IPS-NIHi11 (cell line): ENCODE measurements at regions not wholly inside any gene's neighbourhood (a gene's known extent, or its start where the extent isn't known, plus 50 kb on each side); places are given as distances from the start of the nearest gene placed in this dataset.
A peak's percentile ranks its signal among the peaks of the same experiment; 100 is the strongest.
"Not testable (repeated sequence)": the region's sequence is repeated elsewhere in the genome, so short reads cannot be mapped to it uniquely, and the experiment has no call there.

Experiments used
- DNase-seq: peaks from one replicate; pipeline ENCODE4 v3.0.0; 2012; ENCODE audit warnings: mixed read lengths, low spot score

DNA sequence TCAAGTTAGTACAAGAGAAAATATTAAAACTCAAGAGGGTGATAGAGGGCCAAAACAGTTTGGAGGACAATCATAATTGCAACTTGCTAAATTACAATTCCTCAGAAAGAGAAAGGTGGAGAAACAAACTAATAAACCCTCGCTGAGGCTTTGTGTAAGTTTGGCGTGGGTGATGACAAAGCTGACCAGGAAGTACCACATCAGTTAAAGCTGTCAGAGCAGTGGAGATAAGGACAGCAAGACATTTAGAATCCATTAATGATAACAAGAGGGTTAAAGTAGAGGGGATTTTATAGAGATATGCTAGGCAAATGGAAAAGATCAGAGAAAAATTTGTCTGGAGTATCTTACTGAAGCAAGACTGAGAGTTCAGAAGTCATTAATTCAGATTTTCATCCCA, 334.4 kb downstream of the TFAP2B start:
- no peak for DNase-seq

- DNase-seq = not testable (repeated sequence)
Measured at GRCh38 chr6:51154925-51155324, 336.3 kb downstream of the TFAP2B start.

DNA sequence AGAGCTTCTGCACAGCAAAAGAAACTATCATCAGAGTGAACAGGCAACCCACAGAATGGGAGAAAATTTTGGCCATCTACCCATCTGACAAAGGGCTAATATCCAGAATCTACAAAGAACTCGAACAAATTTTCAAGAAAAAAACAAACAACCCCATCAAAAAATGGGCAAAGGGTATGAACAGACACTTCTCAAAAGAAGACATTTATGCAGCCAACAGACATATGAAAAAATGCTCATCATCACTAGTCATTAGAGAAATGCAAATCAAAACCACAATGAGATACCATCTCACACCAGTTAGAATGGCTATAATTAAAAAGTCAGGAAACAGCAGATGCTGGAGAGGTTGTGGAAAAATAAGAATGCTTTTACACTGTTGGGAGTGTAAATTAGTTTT, 340.6 kb downstream of the TFAP2B start:
- DNase-seq = not testable (repeated sequence)

GRCh38 chr6:51161752-51162151, 343.1 kb downstream of the TFAP2B start:
- DNase-seq = no peak

GRCh38 chr6:51163843-51164529, 345.3 kb downstream of the TFAP2B start:
- DNase-seq = no peak

GRCh38 chr6:51166914-51167313, 348.2 kb downstream of the TFAP2B start:
- DNase-seq = no peak

DNA sequence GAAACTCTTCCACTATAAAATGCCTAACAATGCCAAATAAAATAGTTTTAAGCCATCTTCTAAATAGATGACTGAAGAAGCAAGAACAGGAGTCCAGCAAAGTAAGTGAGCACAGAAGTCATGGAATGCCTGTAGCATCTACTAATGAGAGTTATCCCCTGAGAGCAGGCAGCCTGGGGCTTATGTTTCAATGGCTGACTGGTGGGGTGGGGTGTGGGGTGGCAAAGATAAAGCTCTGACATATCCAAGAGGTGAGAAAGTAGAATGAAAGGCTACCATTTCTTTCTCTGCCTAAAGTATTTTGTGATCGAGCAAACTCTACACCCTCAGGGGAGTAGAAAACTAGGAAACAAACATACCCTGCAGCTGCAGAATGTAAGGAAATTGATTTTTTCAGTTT, 348.8 kb downstream of the TFAP2B start:
- DNase-seq = peak; percentile 4

GRCh38 chr6:51182827-51183226, 364.2 kb downstream of the TFAP2B start:
- no peak for DNase-seq

DNA sequence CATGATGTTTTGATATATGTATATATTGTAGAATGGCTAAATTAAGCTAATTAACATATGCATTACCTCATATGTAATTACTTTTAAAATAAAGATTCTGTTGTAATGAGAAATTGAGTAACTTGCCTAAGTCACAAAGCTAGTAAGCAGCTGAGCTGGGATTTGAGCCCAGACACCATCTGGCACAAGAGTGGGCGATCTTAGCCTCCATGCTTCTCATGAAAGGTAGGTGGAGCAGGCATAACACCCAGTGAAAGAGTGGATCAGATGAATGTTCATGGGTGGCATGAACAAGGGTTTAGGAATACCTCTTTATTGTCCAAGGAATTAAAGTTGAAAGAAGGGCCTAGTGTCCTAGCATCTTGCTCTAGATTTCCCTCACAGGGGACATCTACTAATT, 365.4 kb downstream of the TFAP2B start:
- DNase-seq = no peak

DNA sequence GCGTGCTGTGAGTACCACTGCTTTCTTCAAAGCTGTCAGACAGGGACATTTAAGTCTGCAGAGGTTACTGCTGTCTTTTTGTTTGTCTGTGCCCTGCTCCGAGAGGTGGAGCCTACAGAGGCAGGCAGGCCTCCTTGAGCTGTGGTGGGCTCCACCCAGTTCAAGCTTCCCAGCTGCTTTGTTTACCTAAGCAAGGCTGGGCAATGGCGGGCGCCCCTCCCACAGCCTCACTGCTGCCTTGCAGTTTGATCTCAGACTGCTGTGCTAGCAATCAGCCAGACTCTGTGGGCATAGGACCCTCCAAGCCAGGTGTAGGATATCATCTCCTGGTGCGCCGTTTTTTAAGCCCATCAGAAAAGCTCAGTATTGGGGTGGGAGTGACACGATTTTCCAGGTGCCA, 374.5 kb downstream of the TFAP2B start:
- DNase-seq = not testable (repeated sequence)

DNA sequence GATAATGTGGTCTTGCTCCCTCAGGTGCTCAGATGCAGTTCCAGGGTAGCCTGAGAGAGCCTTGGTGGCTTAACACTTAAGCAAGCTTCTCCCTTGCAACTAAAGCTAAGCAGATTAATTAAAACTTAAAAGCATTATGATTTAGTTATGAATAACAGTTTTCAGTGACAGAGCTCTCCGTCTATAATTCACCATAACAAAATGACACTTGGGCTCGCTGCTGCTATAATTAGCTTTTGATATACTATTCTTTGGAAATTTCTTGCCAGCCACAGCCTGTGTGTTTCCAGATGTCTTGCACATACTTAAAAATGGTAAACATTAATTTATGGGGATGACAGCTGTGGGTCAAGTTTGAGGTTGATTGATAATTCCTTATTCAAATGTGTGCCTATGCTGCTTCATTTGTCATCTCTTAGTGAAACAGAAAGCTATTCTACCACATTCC, 380.5 kb downstream of the TFAP2B start:
- no peak for DNase-seq

DNA sequence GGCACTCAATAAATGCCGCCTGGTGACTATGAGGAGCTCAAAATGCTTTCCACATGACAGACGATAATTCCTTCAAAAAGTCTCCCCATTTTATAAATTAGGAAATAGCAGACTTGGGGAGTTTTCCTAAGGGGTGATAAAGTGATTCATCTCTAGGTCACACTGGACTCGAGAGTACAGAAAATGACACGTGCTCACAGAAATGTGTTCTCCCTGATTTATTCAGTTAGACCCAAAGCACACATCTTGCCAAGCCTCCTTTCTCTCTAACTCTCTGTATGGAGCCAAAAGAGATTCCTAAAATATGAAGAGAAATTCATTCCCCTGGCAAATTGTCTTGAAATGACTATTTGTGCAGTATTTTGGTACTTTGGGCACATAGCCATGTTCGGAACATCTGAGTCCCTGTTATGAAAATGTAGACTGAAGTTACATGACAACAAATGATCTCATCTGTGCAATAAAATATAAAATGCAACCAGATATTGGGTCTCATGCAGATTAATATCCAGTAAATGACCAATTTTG, 381.1 kb downstream of the TFAP2B start:
- no peak for DNase-seq

- no peak for DNase-seq
Measured at GRCh38 chr6:51200676-51201075, 382.0 kb downstream of the TFAP2B start.

GRCh38 chr6:51202653-51203052, 384.0 kb downstream of the TFAP2B start:
- DNase-seq = not testable (repeated sequence)

DNA sequence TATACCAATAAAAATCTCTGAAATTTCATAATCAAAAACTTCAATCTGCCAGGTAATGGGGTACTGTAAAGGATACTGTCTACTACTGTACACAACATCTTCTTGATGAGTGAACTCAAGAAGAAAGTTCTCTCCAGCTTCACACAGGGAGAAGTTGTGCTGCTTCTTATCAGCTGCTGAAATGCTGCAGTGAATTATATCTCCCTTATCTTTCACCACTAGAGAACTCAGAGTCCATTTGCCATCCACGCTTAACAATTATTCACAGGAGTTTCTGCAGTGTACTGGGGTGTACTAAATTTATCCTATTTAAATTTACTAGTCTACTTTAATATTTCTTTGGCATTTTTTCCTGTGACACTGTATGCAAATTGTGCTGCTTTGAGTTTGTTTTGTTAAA, 384.8 kb downstream of the TFAP2B start:
- no peak for DNase-seq

GRCh38 chr6:51206686-51207085, 388.0 kb downstream of the TFAP2B start:
- DNase-seq = not testable (repeated sequence)

DNA sequence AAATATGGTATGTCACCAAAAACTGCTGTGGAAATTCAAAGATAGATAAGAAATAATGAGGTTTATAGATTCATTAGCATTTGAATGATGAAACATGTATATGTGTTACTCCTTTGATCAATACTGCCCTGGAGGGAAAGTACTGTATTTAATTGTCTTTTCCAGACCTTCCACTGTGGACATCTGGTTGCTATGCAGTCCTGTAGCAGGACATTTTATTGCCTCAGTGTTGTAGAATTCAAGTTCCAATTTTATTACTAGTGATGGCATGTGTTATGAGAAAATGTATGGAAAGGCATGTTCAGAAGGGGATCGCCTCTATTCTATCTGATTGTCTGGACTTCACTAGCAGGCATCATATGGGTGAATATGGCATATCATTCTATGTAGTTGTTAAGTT, 391.0 kb downstream of the TFAP2B start:
- DNase-seq = no peak

DNA sequence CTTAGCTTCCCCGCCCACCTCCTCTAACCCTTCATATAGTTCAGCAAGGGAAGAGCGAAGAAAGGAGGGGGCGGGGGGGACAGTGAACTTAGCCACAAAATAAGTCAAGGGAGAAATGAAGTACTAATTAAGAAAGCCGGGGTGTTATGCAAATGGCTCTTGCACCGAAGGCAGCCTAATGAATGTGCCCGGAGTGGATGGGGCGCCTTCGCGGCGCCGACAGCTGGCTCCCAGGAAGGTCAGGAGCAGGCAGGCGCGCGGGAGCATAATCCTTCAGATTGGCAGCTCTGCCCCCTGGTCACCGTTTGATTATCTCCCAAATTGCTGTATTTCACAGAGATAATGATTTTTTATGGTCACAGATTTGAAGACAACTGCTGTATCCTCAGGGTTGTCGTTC, 395.1 kb downstream of the TFAP2B start:
- DNase-seq = peak; percentile 22

- DNase-seq = peak; percentile 6
Measured at GRCh38 chr6:51214442-51214841, 395.8 kb downstream of the TFAP2B start.

DNA sequence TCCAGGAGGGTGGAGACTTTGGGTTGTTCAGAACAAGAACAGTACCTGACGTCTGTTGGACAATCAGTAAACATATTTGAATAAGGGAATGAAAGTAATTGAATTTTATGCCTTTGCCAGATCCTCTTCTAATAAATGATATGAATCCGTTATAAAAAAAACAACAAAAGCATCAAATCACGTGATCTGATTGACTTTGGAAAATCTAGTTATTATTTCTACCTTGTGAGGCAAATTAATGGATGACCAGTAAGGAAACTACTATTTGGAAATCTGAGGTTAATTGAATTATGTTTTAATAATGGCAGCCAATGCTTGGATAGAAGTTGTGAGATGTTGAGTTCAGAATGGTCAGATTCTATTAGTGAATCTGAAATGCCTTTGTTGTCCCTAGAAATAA, 399.5 kb downstream of the TFAP2B start:
- DNase-seq = no peak

DNA sequence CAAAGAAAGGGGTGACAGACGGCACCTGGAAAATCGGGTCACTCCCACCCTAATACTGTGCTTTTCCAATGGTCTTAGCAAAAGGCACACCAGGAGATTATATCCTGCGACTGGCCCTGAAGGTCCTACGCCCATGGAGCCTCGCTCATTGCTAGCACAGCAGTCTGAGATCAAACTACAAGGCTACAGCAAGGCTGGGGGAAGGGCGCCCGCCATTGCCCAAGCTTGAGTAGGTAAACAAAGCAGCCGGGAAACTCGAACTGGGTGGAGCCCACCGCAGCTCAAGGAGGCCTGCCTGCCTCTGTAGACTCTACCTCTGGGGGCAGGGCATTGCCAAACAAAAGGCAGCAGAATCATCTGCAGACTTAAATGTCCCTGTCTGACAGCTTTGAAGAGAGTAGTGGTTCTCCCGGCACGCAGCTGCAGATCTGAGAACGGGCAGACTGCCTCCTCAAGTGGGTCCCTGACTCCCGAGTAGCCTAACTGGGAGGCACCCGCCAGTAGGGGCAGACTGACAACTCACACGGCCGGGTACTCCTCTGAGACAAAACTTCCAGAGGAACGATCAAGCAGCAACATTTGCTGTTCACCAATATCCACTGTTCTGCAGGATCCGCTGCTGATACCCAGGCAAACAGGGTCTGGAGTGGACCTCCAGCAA, 406.0 kb downstream of the TFAP2B start:
- not testable (repeated sequence) for DNase-seq

GRCh38 chr6:51241376-51241775, 422.7 kb downstream of the TFAP2B start:
- no peak for DNase-seq

DNA sequence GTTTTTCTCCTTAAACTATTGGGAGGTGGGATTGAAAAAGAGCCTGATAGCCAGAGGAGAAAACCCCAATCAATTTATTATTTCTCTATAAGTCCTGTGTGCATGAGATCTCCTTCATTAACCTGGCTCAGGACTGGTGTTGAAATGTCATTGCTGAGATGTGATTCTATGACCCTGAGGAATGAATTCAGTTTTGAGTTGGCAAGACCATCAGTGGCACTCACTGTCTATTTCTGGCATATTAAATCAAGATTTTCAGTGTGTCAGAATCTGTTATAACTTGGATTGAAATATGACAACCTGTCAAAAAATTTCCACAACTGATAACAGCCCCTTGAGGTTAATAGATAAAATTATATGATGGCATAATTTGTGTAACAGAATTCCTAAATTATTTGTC, 431.1 kb downstream of the TFAP2B start:
- DNase-seq = no peak

DNA sequence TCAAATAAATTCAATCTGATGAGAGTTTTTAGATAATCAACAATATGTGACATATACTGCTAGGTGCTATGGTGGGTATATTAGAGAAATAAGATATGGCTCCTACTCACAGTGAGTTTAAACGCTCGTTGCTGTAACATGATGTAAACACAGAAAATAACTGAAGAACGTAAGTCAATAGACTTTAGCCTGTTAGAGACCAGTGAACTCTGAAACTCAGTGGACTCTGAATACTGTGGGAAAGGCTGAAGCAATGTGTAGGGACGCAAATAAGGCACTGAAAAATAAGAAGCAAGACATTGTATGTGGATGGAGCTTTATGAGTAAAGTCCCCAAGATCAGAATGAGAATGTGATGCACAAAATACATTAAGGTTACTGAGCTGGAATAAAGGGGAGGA, 431.6 kb downstream of the TFAP2B start:
- DNase-seq = no peak
